ENCODE measurements at regions not wholly inside any gene's neighbourhood (a gene's known extent, or its start where the extent isn't known, plus 50 kb on each side); places are given as distances from the start of the nearest gene placed in this dataset.

- no peak for TF ChIP-seq ZNF462 (CRISPR knock-in tag; IDR thresholded peaks at IDR 0.05)
- no peak for TF ChIP-seq NANOG (IDR thresholded peaks at IDR 0.05; ENCODE audit: borderline replicate concordance)
- no peak for TF ChIP-seq POLR2AphosphoS5 (IDR thresholded peaks at IDR 0.05; ENCODE audit: low read depth)
- no peak for TF ChIP-seq STAT1 (IDR thresholded peaks at IDR 0.05; ENCODE audit: unreplicated experiment)
- TF ChIP-seq ZNF114 (CRISPR knock-in tag; IDR thresholded peaks at IDR 0.05), result no peak
- TF ChIP-seq ETS1 (IDR thresholded peaks at IDR 0.05), result no peak
- TF ChIP-seq EZH2 (IDR thresholded peaks at IDR 0.05; ENCODE audit: low read depth, unreplicated experiment), result no peak
Observed at GRCh38 chr9:656926-657568, 184.4 kb upstream of the DMRT1 start (continued).

GRCh38 chr9:659286-659685 is 182.2 kb upstream of the DMRT1 start:
- DNase-seq (ENCODE audit: low spot score) (no peak), ATAC-seq (no peak)
- peaks cover 2% of the 10 kb centered on the region; the same call in 1 of the 2 replicates for H4K20me1 ChIP-seq (replicated peaks; ENCODE audit: insufficient read depth)

More at GRCh38 chr9:659286-659685, 182.2 kb upstream of the DMRT1 start:
- Histone ChIP-seq H3K9me2 (ENCODE audit: insufficient read depth) (peaks cover 3% of the 10 kb centered on the region; the same call in 1 of the 2 replicates), H3K4me2 (no peak overlapping the region), H3K27ac (ENCODE audit: low read depth) (no peak overlapping the region), H3K36me3 (ENCODE audit: insufficient read depth) (no peaks in the 10 kb centered on the region), H3K79me2 (replicated peaks; ENCODE audit: insufficient read depth) (peaks cover 25% of the 10 kb centered on the region), H3F3A (replicated peaks; ENCODE audit: low read depth) (no peaks in the 10 kb centered on the region), H3K27me3 (ENCODE audit: insufficient read depth) (no peaks in the 10 kb centered on the region), H2AFZ (no peak overlapping the region), H3K4me3 (no peak overlapping the region), H3K4me1 (ENCODE audit: insufficient read depth) (peaks cover 12% of the 10 kb centered on the region; the same call in 1 of the 2 replicates)
- H3K4me1 Mint-ChIP-seq, result peaks cover 24% of the 10 kb centered on the region
- H3K27ac Mint-ChIP-seq, result no peak overlapping the region
- no peaks in the 10 kb centered on the region; the same call in 2 of the 3 replicates for H3K9me3 Mint-ChIP-seq
- peaks cover 10% of the 10 kb centered on the region for H3K27me3 Mint-ChIP-seq (ENCODE audit: insufficient read depth, low read depth, poor library complexity)
- peaks cover 12% of the 10 kb centered on the region; the same call in 2 of the 3 replicates for H3K36me3 Mint-ChIP-seq (ENCODE audit: low read depth)
- TF ChIP-seq JUNB (IDR thresholded peaks at IDR 0.05; ENCODE audit: unreplicated experiment) (no peak), REST (IDR thresholded peaks at IDR 0.05; ENCODE audit: unreplicated experiment) (no peak), ZNF331 (CRISPR knock-in tag; IDR thresholded peaks at IDR 0.05; ENCODE audit: low read depth) (no peak)
- H3K4me3 Mint-ChIP-seq, result no peak overlapping the region

Data from GM23338 (cell line).